ENCODE measurements at regions not wholly inside any gene's neighbourhood (a gene's known extent, or its start where the extent isn't known, plus 50 kb on each side); places are given as distances from the start of the nearest gene placed in this dataset.

DNA sequence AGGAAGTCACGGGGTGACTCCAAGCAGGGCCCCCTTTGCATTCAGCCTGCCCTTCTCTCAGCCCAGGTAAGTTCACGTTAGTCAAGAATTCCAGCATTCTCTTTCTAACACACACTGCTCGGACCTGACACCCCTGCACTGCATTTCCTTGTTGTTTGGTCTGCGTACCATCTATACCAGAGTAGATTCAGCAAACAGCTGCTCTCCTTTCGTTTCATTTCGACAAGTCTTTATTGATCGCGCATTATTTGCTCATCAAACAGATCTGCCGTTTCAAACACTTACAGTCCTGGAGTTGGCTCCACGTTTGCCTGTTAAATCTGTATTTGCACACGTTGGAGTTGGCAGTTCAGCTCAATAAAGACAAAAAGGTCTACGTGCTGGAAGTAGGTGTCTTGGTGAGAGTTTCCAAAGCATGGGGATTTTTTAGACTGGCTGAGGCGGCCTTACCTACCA, 495.1 kb downstream of the RPS24 start:
- TF ChIP-seq, protein P1, sequence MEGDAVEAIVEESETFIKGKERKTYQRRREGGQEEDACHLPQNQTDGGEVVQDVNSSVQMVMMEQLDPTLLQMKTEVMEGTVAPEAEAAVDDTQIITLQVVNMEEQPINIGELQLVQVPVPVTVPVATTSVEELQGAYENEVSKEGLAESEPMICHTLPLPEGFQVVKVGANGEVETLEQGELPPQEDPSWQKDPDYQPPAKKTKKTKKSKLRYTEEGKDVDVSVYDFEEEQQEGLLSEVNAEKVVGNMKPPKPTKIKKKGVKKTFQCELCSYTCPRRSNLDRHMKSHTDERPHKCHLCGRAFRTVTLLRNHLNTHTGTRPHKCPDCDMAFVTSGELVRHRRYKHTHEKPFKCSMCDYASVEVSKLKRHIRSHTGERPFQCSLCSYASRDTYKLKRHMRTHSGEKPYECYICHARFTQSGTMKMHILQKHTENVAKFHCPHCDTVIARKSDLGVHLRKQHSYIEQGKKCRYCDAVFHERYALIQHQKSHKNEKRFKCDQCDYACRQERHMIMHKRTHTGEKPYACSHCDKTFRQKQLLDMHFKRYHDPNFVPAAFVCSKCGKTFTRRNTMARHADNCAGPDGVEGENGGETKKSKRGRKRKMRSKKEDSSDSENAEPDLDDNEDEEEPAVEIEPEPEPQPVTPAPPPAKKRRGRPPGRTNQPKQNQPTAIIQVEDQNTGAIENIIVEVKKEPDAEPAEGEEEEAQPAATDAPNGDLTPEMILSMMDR (IDR thresholded peaks at IDR 0.05; ENCODE audit: low read depth, low read length) = no peak
- Histone ChIP-seq H3K27me3 (ENCODE audit: control insufficient read depth, insufficient read depth, low read length) (peaks cover 6% of the 10 kb centered on the region), H3K9me3 (ENCODE audit: control insufficient read depth, insufficient read depth, low read length) (no peaks in the 10 kb centered on the region), H3K27ac (ENCODE audit: low read depth, low read length) (no peak overlapping the region), H3K4me3 (ENCODE audit: low read depth, low read length) (no peak overlapping the region)
- POLR2A ChIA-PET = no interaction called here
- CTCF ChIA-PET = no interaction called here
- DNase-seq (ENCODE audit: low read depth, low spot score) = no peak

DNA sequence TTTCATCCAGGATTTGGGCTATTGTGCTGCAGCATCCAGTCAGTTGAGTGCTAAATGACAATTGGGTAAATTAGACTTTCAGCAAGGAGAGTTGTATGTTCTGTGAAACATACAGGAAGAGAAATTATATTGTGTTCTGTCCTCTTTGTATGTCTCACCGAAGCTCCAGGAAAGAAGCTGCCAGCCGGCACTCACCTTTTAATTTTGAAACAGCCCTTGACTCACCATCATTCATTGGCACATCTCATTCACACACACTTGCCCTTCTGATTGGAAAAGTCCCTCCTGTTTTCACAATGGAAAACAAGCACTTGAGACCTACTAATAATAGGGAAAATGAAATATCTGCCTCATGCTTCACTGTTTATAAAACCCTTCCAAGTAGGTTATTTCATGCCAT, 495.6 kb downstream of the RPS24 start:
- TF ChIP-seq, protein P1 (IDR thresholded peaks at IDR 0.05; ENCODE audit: low read depth, low read length) = no peak
- no peak overlapping the region for H3K27ac ChIP-seq (ENCODE audit: low read depth, low read length)
- H3K4me3 ChIP-seq (ENCODE audit: low read depth, low read length) = no peak overlapping the region
- POLR2A ChIA-PET = no interaction called here
- CTCF ChIA-PET = no interaction called here
- H3K9me3 ChIP-seq (ENCODE audit: control insufficient read depth, insufficient read depth, low read length) = no peaks in the 10 kb centered on the region
- H3K27me3 ChIP-seq (ENCODE audit: control insufficient read depth, insufficient read depth, low read length) = peaks cover 4% of the 10 kb centered on the region
- no peak for DNase-seq (ENCODE audit: low read depth, low spot score)

DNA sequence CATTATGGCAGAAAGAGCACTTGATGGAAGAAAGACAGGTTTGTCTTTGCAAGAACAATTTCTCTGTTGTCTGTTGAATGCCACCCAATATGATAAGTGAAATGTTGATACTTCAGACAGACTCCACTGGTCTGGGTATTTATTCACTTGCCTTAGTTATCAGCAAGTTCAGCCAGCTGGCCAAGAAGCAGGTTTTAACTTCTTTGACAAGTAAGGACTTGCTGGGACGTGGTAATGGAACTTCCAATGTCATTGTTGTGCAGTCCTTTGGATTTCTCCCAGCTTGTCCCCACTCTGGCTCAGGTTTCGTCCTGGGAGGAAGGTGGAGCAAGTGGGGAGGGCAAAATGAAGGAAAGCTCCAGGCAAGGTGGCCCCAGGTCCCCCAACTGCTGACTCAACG, 497.4 kb downstream of the RPS24 start:
- Histone ChIP-seq H3K4me3 (ENCODE audit: low read depth, low read length) (no peak overlapping the region), H3K27ac (ENCODE audit: low read depth, low read length) (no peak overlapping the region), H3K9me3 (ENCODE audit: control insufficient read depth, insufficient read depth, low read length) (no peaks in the 10 kb centered on the region), H3K27me3 (ENCODE audit: control insufficient read depth, insufficient read depth, low read length) (peaks cover 4% of the 10 kb centered on the region)
- DNase-seq (ENCODE audit: low read depth, low spot score) = no peak
- TF ChIP-seq, protein P1 (IDR thresholded peaks at IDR 0.05; ENCODE audit: low read depth, low read length) = no peak
- ChIA-PET CTCF (no interaction called here), POLR2A (no interaction called here)

DNA sequence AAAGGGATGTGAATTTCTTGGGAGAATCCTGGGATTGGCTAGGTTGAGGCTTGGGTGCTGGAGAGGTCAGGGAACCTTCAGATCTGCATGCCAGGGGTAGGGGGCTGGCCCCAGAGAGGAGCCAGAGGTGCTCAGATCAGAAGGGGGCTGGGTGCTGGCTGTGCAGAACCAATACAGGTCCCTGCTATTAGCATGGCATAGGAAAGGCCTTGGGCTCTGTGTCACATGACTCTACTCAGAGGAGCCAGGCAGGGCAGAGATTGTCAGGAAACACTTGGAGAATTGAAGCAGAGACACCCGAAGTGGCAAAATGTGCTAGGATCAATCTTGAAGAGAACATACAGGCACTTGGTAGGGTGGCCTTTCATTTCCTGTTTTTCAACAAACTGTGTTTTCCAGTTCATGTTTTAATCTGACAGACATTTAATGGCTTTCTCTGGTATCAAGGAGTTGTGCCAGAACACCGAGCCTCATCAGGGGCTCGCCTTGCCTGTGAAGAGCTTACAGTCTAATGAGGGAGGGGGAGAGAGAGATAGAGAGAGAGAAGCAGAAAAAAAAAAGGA, 498.9 kb downstream of the RPS24 start:
- no peaks in the 10 kb centered on the region for H3K9me3 ChIP-seq (ENCODE audit: control insufficient read depth, insufficient read depth, low read length)
- H3K27me3 ChIP-seq (ENCODE audit: control insufficient read depth, insufficient read depth, low read length) = peaks cover 4% of the 10 kb centered on the region
- ChIA-PET POLR2A (no interaction called here), CTCF (no interaction called here)
- TF ChIP-seq, protein P1 (IDR thresholded peaks at IDR 0.05; ENCODE audit: low read depth, low read length) = no peak
- H3K27ac ChIP-seq (ENCODE audit: low read depth, low read length) = no peak overlapping the region
- no peak overlapping the region for H3K4me3 ChIP-seq (ENCODE audit: low read depth, low read length)
- no peak for DNase-seq (ENCODE audit: low read depth, low spot score)

DNA sequence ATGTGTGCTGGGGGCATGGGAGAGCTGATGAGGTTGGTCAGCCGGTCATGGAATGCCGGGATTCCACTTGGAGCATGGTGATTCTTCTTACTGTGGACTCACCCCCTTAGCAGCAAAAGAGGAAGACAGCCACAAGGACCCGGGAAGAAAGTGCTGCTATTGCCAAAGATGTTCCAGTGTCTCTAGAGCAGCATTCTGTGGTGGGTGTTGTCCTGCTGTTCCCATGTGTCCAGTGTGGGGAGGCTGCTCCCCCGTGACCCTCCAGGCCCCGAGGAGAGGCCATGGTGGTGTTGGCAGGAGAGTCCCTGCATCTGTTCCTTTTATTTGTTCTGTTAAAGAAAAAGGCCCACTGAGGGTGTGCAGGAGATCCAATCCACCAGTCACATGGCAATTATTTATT, 499.4 kb downstream of the RPS24 start:
- ChIA-PET CTCF (no interaction called here), POLR2A (no interaction called here)

More for the DNA sequence above, 499.4 kb downstream of the RPS24 start:
- no peak overlapping the region for H3K27ac ChIP-seq (ENCODE audit: low read depth, low read length)
- H3K4me3 ChIP-seq (ENCODE audit: low read depth, low read length) = no peak overlapping the region
- no peak for DNase-seq (ENCODE audit: low read depth, low spot score)
- peaks cover 4% of the 10 kb centered on the region for H3K27me3 ChIP-seq (ENCODE audit: control insufficient read depth, insufficient read depth, low read length)
- TF ChIP-seq, protein P1 (IDR thresholded peaks at IDR 0.05; ENCODE audit: low read depth, low read length) = no peak
- no peaks in the 10 kb centered on the region for H3K9me3 ChIP-seq (ENCODE audit: control insufficient read depth, insufficient read depth, low read length)
